ENCODE measurements at regions not wholly inside any gene's neighbourhood (a gene's known extent, or its start where the extent isn't known, plus 50 kb on each side); places are given as distances from the start of the nearest gene placed in this dataset.

- H3K79me2 ChIP-seq (ENCODE audit: insufficient read depth, low read length): no peaks in the 10 kb centered on the region
- no peak overlapping the region for H3K27ac Mint-ChIP-seq (ENCODE audit: unreplicated experiment)
- H3K4me1 ChIP-seq (ENCODE audit: insufficient read depth, low read length): peaks cover 2% of the 10 kb centered on the region
- H3K4me2 ChIP-seq (ENCODE audit: low read length): no peak overlapping the region
- H3K9ac ChIP-seq (ENCODE audit: low read length): no peak overlapping the region
- H3K4me1 Mint-ChIP-seq (ENCODE audit: low read depth, unreplicated experiment): peaks cover 18% of the 10 kb centered on the region
- H3K4me3 Mint-ChIP-seq (ENCODE audit: unreplicated experiment): no peak overlapping the region
- H3K9me3 ChIP-seq (ENCODE audit: insufficient read depth, low read depth, low read length): no peaks in the 10 kb centered on the region
- no peaks in the 10 kb centered on the region for H3K36me3 Mint-ChIP-seq (ENCODE audit: low read depth, unreplicated experiment)
- H3K27me3 ChIP-seq (ENCODE audit: insufficient read depth, low read length): no peaks in the 10 kb centered on the region
- TF ChIP-seq EZH2 (IDR thresholded peaks at IDR 0.05; ENCODE audit: insufficient read depth, low read length) (no peak), CTCF (IDR thresholded peaks at IDR 0.05; ENCODE audit: insufficient read depth, low read depth, low read length) (peak; percentile 70)
- H3K4me3 ChIP-seq (ENCODE audit: insufficient read depth, low read depth, low read length): no peak overlapping the region
- DNase-seq (ENCODE audit: low read depth) (peak; percentile 12), FAIRE-seq (peak; percentile 39)
- no peak overlapping the region for H2AFZ ChIP-seq (ENCODE audit: low read depth, low read length)
- no peak overlapping the region for H3K27ac ChIP-seq (ENCODE audit: low read depth, low read length)
- H3K27me3 Mint-ChIP-seq (ENCODE audit: low read depth, unreplicated experiment): no peaks in the 10 kb centered on the region
- no peaks in the 10 kb centered on the region for H3K36me3 ChIP-seq (ENCODE audit: insufficient read depth, low read length)
- no peaks in the 10 kb centered on the region for H4K20me1 ChIP-seq (ENCODE audit: insufficient read depth, low read length)
- no peaks in the 10 kb centered on the region for H3K9me3 Mint-ChIP-seq (ENCODE audit: unreplicated experiment)
Measured at GRCh38 chr1:89454845-89455521, 69.6 kb upstream of the LRRC8B start.

DNA sequence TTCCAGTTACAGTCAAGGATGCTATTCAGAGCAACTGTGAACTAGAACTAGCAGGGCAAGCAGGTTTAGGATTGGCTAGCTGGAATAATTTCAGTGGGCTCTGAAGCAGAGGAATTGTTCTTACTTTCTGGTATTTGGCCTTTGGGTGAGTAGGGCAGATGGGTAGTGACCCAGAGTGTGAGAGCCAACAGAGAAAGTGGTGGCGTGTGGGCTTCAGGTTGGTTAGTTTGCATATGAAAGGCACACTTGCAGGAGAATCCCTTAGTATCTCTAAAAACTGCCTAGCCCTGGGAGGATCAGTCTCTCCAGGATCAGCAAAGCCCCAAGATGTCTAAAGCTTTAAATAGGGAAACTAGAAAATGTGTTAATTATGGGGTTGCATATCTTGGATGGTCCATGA is 67.6 kb upstream of the LRRC8B start:
- Mint-ChIP-seq H3K4me1 (ENCODE audit: low read depth, unreplicated experiment) (peaks cover 11% of the 10 kb centered on the region), H3K9me3 (ENCODE audit: unreplicated experiment) (no peaks in the 10 kb centered on the region), H3K27me3 (ENCODE audit: low read depth, unreplicated experiment) (peaks cover 16% of the 10 kb centered on the region), H3K36me3 (ENCODE audit: low read depth, unreplicated experiment) (no peaks in the 10 kb centered on the region), H3K27ac (ENCODE audit: unreplicated experiment) (no peak overlapping the region), H3K4me3 (ENCODE audit: unreplicated experiment) (no peak overlapping the region)
- TF ChIP-seq EZH2 (IDR thresholded peaks at IDR 0.05; ENCODE audit: insufficient read depth, low read length) (no peak), CTCF (IDR thresholded peaks at IDR 0.05; ENCODE audit: insufficient read depth, low read depth, low read length) (no peak)
- H3K4me1 ChIP-seq (ENCODE audit: insufficient read depth, low read length): peaks cover 2% of the 10 kb centered on the region
- no peak for DNase-seq (ENCODE audit: low read depth)
- no peak overlapping the region for H3K4me2 ChIP-seq (ENCODE audit: low read length)
- H2AFZ ChIP-seq (ENCODE audit: low read depth, low read length): no peak overlapping the region
- no peak for FAIRE-seq
- H3K9ac ChIP-seq (ENCODE audit: low read length): no peak overlapping the region
- no peaks in the 10 kb centered on the region for H4K20me1 ChIP-seq (ENCODE audit: insufficient read depth, low read length)
- no peaks in the 10 kb centered on the region for H3K36me3 ChIP-seq (ENCODE audit: insufficient read depth, low read length)
- H3K27me3 ChIP-seq (ENCODE audit: insufficient read depth, low read length): no peaks in the 10 kb centered on the region
- H3K79me2 ChIP-seq (ENCODE audit: insufficient read depth, low read length): no peaks in the 10 kb centered on the region
- H3K9me3 ChIP-seq (ENCODE audit: insufficient read depth, low read depth, low read length): no peaks in the 10 kb centered on the region
- H3K27ac ChIP-seq (ENCODE audit: low read depth, low read length): no peak overlapping the region
- no peak overlapping the region for H3K4me3 ChIP-seq (ENCODE audit: insufficient read depth, low read depth, low read length)

GRCh38 chr1:89459081-89459480 is 65.5 kb upstream of the LRRC8B start:
- H3K27ac Mint-ChIP-seq (ENCODE audit: unreplicated experiment): no peak overlapping the region

More at GRCh38 chr1:89459081-89459480, 65.5 kb upstream of the LRRC8B start:
- H2AFZ ChIP-seq (ENCODE audit: low read depth, low read length): no peak overlapping the region
- no peaks in the 10 kb centered on the region for H4K20me1 ChIP-seq (ENCODE audit: insufficient read depth, low read length)
- FAIRE-seq: no peak
- TF ChIP-seq CTCF (IDR thresholded peaks at IDR 0.05; ENCODE audit: insufficient read depth, low read depth, low read length): no peak
- no peak for TF ChIP-seq EZH2 (IDR thresholded peaks at IDR 0.05; ENCODE audit: insufficient read depth, low read length)
- H3K9ac ChIP-seq (ENCODE audit: low read length): no peak overlapping the region
- peaks cover 15% of the 10 kb centered on the region for H3K4me1 Mint-ChIP-seq (ENCODE audit: low read depth, unreplicated experiment)
- H3K4me1 ChIP-seq (ENCODE audit: insufficient read depth, low read length): peaks cover 2% of the 10 kb centered on the region
- no peak overlapping the region for H3K4me2 ChIP-seq (ENCODE audit: low read length)
- H3K4me3 Mint-ChIP-seq (ENCODE audit: unreplicated experiment): no peak overlapping the region
- H3K27me3 Mint-ChIP-seq (ENCODE audit: low read depth, unreplicated experiment): peaks cover 21% of the 10 kb centered on the region
- H3K27ac ChIP-seq (ENCODE audit: low read depth, low read length): no peak overlapping the region
- H3K27me3 ChIP-seq (ENCODE audit: insufficient read depth, low read length): no peaks in the 10 kb centered on the region
- no peaks in the 10 kb centered on the region for H3K9me3 ChIP-seq (ENCODE audit: insufficient read depth, low read depth, low read length)
- no peaks in the 10 kb centered on the region for H3K36me3 Mint-ChIP-seq (ENCODE audit: low read depth, unreplicated experiment)
- DNase-seq (ENCODE audit: low read depth): no peak
- no peaks in the 10 kb centered on the region for H3K79me2 ChIP-seq (ENCODE audit: insufficient read depth, low read length)
- no peak overlapping the region for H3K4me3 ChIP-seq (ENCODE audit: insufficient read depth, low read depth, low read length)
- no peaks in the 10 kb centered on the region for H3K36me3 ChIP-seq (ENCODE audit: insufficient read depth, low read length)
- no peaks in the 10 kb centered on the region for H3K9me3 Mint-ChIP-seq (ENCODE audit: unreplicated experiment)

Measured in astrocyte (in vitro differentiated cells and primary cell).